ENCODE measurements at regions not wholly inside any gene's neighbourhood (a gene's known extent, or its start where the extent isn't known, plus 50 kb on each side); places are given as distances from the start of the nearest gene placed in this dataset.

- TF ChIP-seq CTCF (IDR thresholded peaks at IDR 0.05; ENCODE audit: insufficient read depth, low read depth, low read length) (no peak), EZH2 (IDR thresholded peaks at IDR 0.05; ENCODE audit: insufficient read depth, low read length) (no peak)
Measured at GRCh38 chr1:29732453-29732852, 496.1 kb downstream of the PTPRU start.
